CD8-positive, alpha-beta memory T cell (primary cell): ENCODE measurements at regions not wholly inside any gene's neighbourhood (a gene's known extent, or its start where the extent isn't known, plus 50 kb on each side); places are given as distances from the start of the nearest gene placed in this dataset.
A peak's percentile ranks its signal among the peaks of the same experiment; 100 is the strongest.

ENCODE experiments used
- CTCF ChIA-PET: fragments of 350-600 bp; sonication (Branson Sonifier 250); formaldehyde crosslinking; loops from one replicate; lab custom pipeline; 2021; ENCODE audit warnings: antibody characterized with exemption; lab: Charles Lee
- POLR2A ChIA-PET: fragments of 350-600 bp; sonication (Branson Sonifier 250); formaldehyde crosslinking; loops from one replicate; lab custom pipeline; 2021; ENCODE audit warnings: antibody characterized with exemption; lab: Charles Lee
- DNase-seq, 5 donors: peaks; one replicate each; pipeline versions ENCODE4 v3.0.0 to v3.0.0-alpha.2; 2020 to 2022; ENCODE audit warnings: mixed read lengths in 1 of 5
- H3K27ac ChIP-seq: one replicate; pipeline ENCODE4 v1.7.0; 2013; ENCODE audit warnings: low read depth, mild to moderate bottlenecking, low read length, moderate library complexity
- H3K27me3 ChIP-seq: 2 replicates; pipeline ENCODE4 v1.7.0; 2013; ENCODE audit warnings: low read length, mild to moderate bottlenecking; ENCODE audit not compliant: insufficient read depth, poor library complexity, severe bottlenecking
- H3K36me3 ChIP-seq: 2 replicates; pipeline ENCODE4 v1.7.0; 2013; ENCODE audit warnings: mild to moderate bottlenecking, low read length, moderate library complexity; ENCODE audit not compliant: insufficient read depth
- H3K4me1 ChIP-seq: 2 replicates; pipeline ENCODE4 v1.7.0; 2013; ENCODE audit warnings: mild to moderate bottlenecking, low read length, moderate library complexity; ENCODE audit not compliant: insufficient read depth
- H3K4me3 ChIP-seq: 2 replicates; pipeline ENCODE4 v1.7.0; 2013; ENCODE audit warnings: mild to moderate bottlenecking, low read length
- H3K9me3 ChIP-seq: 2 replicates; pipeline ENCODE4 v1.7.0; 2013; ENCODE audit warnings: mild to moderate bottlenecking, low read length
- H3K27ac Mint-ChIP-seq, 8 donors: one replicate each; pipeline ENCODE4 v1.8.0; 2020 to 2021; ENCODE audit warnings: mixed read lengths in 8 of 8, mild to moderate bottlenecking in 6 of 8, inconsistent platforms in 3 of 8, moderate library complexity in 3 of 8
- H3K27me3 Mint-ChIP-seq, 2 donors: one replicate each; pipeline ENCODE4 v1.8.0; 2020 to 2021; ENCODE audit warnings: mixed read lengths in 2 of 2, mild to moderate bottlenecking in 1 of 2, moderate library complexity in 1 of 2
- H3K36me3 Mint-ChIP-seq, 3 donors: one replicate each; pipeline ENCODE4 v1.8.0; 2020 to 2021; ENCODE audit warnings: mixed read lengths in 3 of 3, inconsistent platforms in 1 of 3, mild to moderate bottlenecking in 1 of 3
- H3K4me1 Mint-ChIP-seq, 3 donors: one replicate each; pipeline ENCODE4 v1.8.0; 2020 to 2021; ENCODE audit warnings: mixed read lengths in 3 of 3, inconsistent platforms in 1 of 3, mild to moderate bottlenecking in 1 of 3
- H3K4me3 Mint-ChIP-seq, 7 donors: one replicate each; pipeline ENCODE4 v1.8.0; 2020 to 2021; ENCODE audit warnings: mixed read lengths in 7 of 7, mild to moderate bottlenecking in 6 of 7, moderate library complexity in 4 of 7, inconsistent platforms in 2 of 7
- H3K9me3 Mint-ChIP-seq, 5 donors: one replicate each; pipeline ENCODE4 v1.8.0; 2020 to 2022; ENCODE audit warnings: mixed read lengths in 5 of 5, mild to moderate bottlenecking in 3 of 5, moderate library complexity in 2 of 5, inconsistent platforms in 1 of 5

DNA sequence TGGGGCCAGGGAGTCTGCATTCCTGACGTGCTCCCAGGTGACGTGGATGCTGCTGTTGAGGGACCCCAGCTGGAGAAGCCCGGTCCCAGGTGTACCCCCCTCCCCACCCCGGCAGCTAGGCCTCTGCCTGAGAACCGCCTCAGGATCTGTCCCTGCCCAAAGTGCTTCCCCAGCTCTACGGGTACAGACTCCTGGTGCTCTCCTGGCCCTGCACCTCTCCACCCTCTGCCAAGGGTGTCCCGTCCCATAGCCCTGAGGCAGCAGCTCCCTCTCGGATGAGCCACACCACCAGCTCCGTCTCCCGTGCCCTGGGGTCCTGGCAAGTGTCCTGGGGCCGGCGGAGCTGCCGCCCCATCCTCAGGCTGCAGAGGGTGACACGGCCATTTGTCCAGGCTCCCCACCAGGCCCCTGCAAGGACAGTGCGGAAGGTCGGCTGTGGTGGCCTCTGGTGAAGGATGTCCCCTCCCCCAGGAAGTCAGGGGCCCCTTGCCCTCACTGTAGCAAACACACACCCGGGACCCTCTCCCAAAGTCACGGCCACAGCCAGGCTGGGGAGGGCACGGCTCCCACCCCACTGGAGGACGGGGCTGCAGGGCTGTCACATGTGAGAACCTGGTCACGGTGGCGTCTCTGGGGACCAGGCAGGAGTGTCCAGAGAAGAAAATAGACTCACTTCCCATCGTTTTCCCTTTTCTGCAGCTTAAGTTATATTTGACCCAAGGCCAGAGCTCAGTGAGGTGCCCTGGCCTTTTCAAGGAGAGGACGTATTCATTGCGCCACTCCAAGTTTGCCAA lies 74.4 kb upstream of the FBRSL1 start:
- H3K36me3 ChIP-seq: no peaks in the 10 kb centered on the region
- ChIA-PET CTCF (interaction anchor here (0.7 to 4.3 kb wide), 24 partner anchors 8 to 298 kb away, joined by 3 to 71 read pairs (median 8); partner anchors contain the start of gene LRCOL1), POLR2A (interaction anchor here (0.7 to 1.0 kb wide), 2 partner anchors 107 to 199 kb away, joined by 3 to 4 read pairs; no protein-coding TSS in a partner anchor)
- Mint-ChIP-seq H3K9me3 (no peaks in the 10 kb centered on the region), H3K27ac (peak overlapping the region in 1 of 8 donors; percentile 85), H3K4me1 (peaks cover 0 to 3% (median 2%) of the 10 kb centered on the region in 3 donors), H3K36me3 (no peaks in the 10 kb centered on the region), H3K27me3 (no peaks in the 10 kb centered on the region), H3K4me3 (no peak overlapping the region)
- no peaks in the 10 kb centered on the region for H3K9me3 ChIP-seq
- DNase-seq: no peak
- H3K4me1 ChIP-seq: peaks cover 11% of the 10 kb centered on the region
- H3K27me3 ChIP-seq: no peaks in the 10 kb centered on the region
- H3K27ac ChIP-seq: no peak overlapping the region
- H3K4me3 ChIP-seq: no peak overlapping the region

DNA sequence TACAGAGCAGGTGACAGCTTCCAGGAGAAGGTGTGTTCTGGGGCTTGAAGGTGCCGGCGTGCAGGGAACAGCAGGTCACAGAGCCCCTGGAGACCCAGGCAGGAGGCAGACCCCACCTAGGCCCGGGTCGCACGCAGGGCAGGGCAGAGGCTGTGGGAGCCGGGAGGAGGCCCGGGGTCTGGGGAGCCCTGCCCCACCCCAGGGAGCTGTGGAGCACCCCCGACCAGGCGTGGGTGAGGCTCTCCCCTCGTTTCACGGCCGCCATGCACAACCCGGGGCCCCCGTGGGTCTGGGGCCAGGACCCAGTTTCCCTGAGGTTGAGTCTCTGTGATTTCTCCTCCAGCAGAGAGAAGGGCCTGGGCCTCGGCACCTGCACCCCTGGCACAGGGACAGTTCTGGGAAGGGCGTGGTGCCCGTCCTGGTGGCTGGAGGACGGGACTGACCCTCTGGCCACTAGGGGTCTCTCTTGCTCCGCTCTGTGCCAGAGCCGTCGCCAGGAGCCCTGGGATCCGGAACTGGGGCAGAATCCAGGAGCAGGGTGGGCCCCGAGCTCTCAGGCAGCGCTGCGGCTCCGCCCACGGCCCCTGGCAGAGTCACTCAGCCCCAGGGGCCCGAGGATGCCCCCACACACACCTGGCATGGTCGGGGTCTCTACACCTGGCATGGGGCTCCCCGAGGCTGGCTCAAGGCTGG lies 75.2 kb upstream of the FBRSL1 start:
- Histone ChIP-seq H3K4me3 (no peak overlapping the region), H3K9me3 (no peaks in the 10 kb centered on the region), H3K36me3 (no peaks in the 10 kb centered on the region), H3K4me1 (peaks cover 11% of the 10 kb centered on the region), H3K27me3 (no peaks in the 10 kb centered on the region), H3K27ac (no peak overlapping the region)
- H3K4me3 Mint-ChIP-seq: no peak overlapping the region
- no peaks in the 10 kb centered on the region for H3K36me3 Mint-ChIP-seq
- peaks cover 0 to 3% (median 2%) of the 10 kb centered on the region in 3 donors for H3K4me1 Mint-ChIP-seq
- no peaks in the 10 kb centered on the region for H3K9me3 Mint-ChIP-seq
- ChIA-PET POLR2A (interaction anchor here (0.7 to 1.0 kb wide), 2 partner anchors 108 to 200 kb away, joined by 3 to 4 read pairs; no protein-coding TSS in a partner anchor), CTCF (interaction anchor here (0.7 to 4.3 kb wide), 29 partner anchors 9 to 299 kb away, joined by 3 to 71 read pairs (median 5); partner anchors contain the start of gene LRCOL1)
- H3K27ac Mint-ChIP-seq: peak overlapping the region in 1 of 8 donors; percentile 90
- peak; percentile 67 to 82 (median 71) for DNase-seq
- no peaks in the 10 kb centered on the region for H3K27me3 Mint-ChIP-seq

DNA sequence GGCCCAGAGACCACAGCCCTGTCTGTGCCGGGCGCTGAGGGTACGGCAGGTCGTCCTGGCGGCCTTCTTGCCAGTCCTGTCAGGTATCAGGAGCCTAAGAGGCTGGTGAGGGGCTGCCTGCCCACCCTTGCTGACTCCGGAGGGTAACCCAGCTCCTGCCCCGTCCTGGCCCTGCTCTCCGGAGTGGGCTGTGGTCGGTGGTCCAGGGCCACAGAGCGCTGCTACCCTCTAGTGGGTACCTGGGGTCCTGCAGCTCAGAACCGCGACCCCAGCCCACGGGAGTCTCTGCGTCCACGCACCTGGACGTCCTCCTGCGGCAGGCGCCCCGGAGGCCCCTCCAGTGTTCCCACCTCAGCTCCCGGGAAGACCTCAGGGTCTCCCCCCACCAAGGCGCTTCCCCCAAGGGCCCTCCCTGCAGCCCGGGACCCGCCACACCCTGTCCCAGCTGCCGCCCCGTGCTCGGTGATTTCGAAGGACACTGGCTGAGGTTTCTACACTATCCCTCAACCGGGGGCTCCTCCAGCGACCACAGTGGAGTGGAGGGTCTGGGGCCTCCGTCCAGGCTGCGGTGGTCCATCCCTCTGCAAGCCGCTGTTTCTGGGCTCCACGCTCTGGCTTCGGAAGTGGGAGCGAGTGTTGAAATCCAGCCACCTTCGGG lies 75.9 kb upstream of the FBRSL1 start:
- no peaks in the 10 kb centered on the region for H3K36me3 ChIP-seq
- no peak overlapping the region for H3K27ac ChIP-seq
- Mint-ChIP-seq H3K27me3 (no peaks in the 10 kb centered on the region), H3K4me1 (peaks cover 0 to 3% (median 2%) of the 10 kb centered on the region in 3 donors), H3K4me3 (no peak overlapping the region), H3K36me3 (no peaks in the 10 kb centered on the region), H3K9me3 (no peaks in the 10 kb centered on the region), H3K27ac (no peak overlapping the region)
- H3K4me3 ChIP-seq: no peak overlapping the region
- no peaks in the 10 kb centered on the region for H3K27me3 ChIP-seq
- no peak for DNase-seq
- ChIA-PET CTCF (interaction anchor here (0.8 to 4.3 kb wide), 17 partner anchors 14 to 260 kb away, joined by 3 to 71 read pairs (median 9); partner anchors contain the start of gene LRCOL1), POLR2A (no interaction called here)
- H3K4me1 ChIP-seq: peaks cover 11% of the 10 kb centered on the region
- no peaks in the 10 kb centered on the region for H3K9me3 ChIP-seq

DNA sequence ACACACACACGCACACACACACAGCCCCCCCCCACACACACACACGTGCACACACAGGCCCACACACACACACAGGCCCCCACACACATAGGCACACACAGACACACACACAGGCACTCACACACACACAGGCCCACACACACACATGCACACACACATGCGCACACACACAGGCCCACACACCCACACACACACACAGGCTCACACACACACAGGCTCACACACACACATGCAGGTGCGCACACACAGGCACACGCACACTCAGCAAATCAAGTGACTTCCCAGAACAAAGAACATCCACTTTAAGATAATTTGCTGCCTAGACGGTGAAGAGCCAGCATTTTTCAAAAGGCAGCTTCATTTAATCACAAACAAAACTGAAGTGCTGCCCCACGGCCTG lies 78.5 kb upstream of the FBRSL1 start:
- no peak for DNase-seq
- Mint-ChIP-seq H3K4me1 (peaks cover 0 to 3% (median 2%) of the 10 kb centered on the region in 3 donors), H3K4me3 (no peak overlapping the region), H3K27ac (peak overlapping the region in 2 of 8 donors; percentile 58 to 71), H3K27me3 (peaks cover 0 to 4% of the 10 kb centered on the region in 2 donors), H3K36me3 (no peaks in the 10 kb centered on the region), H3K9me3 (no peaks in the 10 kb centered on the region)
- Histone ChIP-seq H3K4me3 (no peak overlapping the region), H3K36me3 (no peaks in the 10 kb centered on the region), H3K4me1 (peaks cover 11% of the 10 kb centered on the region), H3K27ac (no peak overlapping the region), H3K27me3 (no peaks in the 10 kb centered on the region), H3K9me3 (no peaks in the 10 kb centered on the region)
- POLR2A ChIA-PET: no interaction called here
- CTCF ChIA-PET: no interaction called here

DNA sequence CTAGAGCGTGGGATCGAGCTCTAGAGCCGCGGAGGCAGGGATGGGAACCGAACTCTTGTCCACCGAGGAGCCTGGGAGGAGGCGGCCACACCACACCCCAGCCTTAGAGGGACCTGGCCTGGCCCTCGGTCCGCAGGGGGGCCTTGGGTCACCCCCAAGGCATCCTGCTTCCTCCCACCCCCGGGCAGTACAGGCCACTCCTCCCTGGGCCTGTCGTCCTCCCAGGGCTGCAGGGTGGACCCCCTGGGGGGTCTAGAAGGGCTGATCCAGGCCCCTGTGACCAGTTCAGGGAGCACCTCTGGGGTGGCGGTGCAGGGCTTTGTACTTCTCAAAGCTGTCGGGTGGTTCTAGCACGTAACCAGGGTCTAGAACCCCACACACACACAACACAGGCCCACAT lies 79.1 kb upstream of the FBRSL1 start:
- peaks cover 0 to 4% of the 10 kb centered on the region in 2 donors for H3K27me3 Mint-ChIP-seq
- no peak overlapping the region for H3K27ac ChIP-seq
- ChIA-PET POLR2A (no interaction called here), CTCF (interaction anchor here (1.0 to 1.2 kb wide), 2 partner anchors 113 to 204 kb away, joined by 3 read pairs; no protein-coding TSS in a partner anchor)
- no peaks in the 10 kb centered on the region for H3K36me3 ChIP-seq
- no peaks in the 10 kb centered on the region for H3K9me3 ChIP-seq
- H3K27ac Mint-ChIP-seq: peak overlapping the region in 1 of 8 donors; percentile 71
- H3K4me3 Mint-ChIP-seq: no peak overlapping the region
- DNase-seq: no peak
- H3K4me1 Mint-ChIP-seq: peaks cover 0 to 3% (median 2%) of the 10 kb centered on the region in 3 donors
- H3K9me3 Mint-ChIP-seq: no peaks in the 10 kb centered on the region
- H3K4me1 ChIP-seq: peaks cover 11% of the 10 kb centered on the region
- no peaks in the 10 kb centered on the region for H3K36me3 Mint-ChIP-seq
- no peaks in the 10 kb centered on the region for H3K27me3 ChIP-seq
- no peak overlapping the region for H3K4me3 ChIP-seq

DNA sequence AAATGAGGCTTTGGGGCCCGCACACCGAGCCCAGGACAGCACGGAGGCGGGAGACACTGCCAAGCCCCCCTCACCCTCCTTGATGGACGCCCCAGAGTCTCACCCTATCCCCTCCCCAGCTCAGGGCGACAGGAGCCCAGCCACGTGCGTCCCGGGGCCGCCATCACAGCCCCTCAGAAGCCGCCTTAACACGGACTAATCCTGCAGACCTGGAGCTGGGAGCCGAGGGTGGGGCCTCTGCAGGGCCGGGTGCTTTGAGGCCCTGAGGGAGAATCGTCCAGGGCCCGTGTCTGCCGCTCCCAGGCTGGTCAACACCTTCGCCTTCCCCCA lies 79.7 kb upstream of the FBRSL1 start:
- H3K27ac ChIP-seq: no peak overlapping the region
- CTCF ChIA-PET: interaction anchor here (1.0 to 1.2 kb wide), 2 partner anchors 113 to 205 kb away, joined by 3 read pairs; no protein-coding TSS in a partner anchor
- Mint-ChIP-seq H3K27ac (no peak overlapping the region), H3K9me3 (no peaks in the 10 kb centered on the region), H3K4me3 (no peak overlapping the region), H3K4me1 (peaks cover 0 to 3% (median 2%) of the 10 kb centered on the region in 3 donors), H3K36me3 (no peaks in the 10 kb centered on the region), H3K27me3 (peaks cover 0 to 7% of the 10 kb centered on the region in 2 donors)
- H3K4me1 ChIP-seq: peaks cover 10% of the 10 kb centered on the region
- DNase-seq: no peak
- H3K36me3 ChIP-seq: no peaks in the 10 kb centered on the region
- no peaks in the 10 kb centered on the region for H3K27me3 ChIP-seq
- H3K4me3 ChIP-seq: no peak overlapping the region
- H3K9me3 ChIP-seq: no peaks in the 10 kb centered on the region
- POLR2A ChIA-PET: no interaction called here

DNA sequence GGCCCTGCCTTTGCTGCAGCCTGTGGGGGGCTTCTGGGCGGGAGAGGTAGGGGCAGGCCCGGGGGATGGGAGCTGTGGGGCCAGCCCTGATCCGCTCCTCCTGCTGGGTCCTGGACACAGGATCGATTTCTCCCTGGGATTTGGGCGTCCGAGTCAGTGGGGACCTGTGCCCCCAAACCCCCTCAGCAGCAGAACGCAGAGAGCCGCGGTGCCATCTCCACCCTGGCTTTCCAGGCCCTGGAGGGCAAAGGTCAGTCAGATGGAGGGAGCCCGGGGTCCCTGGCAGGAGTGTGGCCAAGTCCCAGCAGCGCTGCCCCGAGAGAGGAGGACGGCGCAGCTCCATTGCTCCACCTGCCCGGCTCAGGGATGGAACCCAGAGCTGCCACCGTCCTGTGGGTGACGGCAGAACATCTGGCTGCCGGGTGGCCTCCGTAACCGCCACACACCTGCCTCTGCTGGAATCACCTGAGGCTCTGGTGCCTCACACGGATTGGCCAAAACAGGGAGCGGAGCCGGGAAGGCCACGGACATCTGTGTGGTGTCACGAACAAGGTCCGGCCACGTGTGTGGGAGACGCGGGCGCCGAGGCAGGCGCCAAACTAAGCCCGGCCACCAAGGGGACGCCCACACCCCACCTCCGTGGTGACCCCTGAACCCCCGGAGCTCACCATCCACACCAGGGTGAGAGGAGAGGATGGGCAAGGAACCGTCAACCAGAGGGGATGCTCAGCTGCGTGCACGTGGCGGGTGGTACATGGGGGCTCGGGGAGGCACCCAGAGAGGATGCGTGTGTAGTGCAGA lies 80.3 kb upstream of the FBRSL1 start:
- CTCF ChIA-PET: interaction anchor here (1.0 to 1.2 kb wide), 2 partner anchors 114 to 205 kb away, joined by 3 read pairs; no protein-coding TSS in a partner anchor
- no peaks in the 10 kb centered on the region for H3K9me3 ChIP-seq
- Mint-ChIP-seq H3K27me3 (peaks cover 0 to 7% of the 10 kb centered on the region in 2 donors), H3K4me3 (no peak overlapping the region), H3K9me3 (no peaks in the 10 kb centered on the region), H3K4me1 (peaks cover 0 to under 1% (median under 1%) of the 10 kb centered on the region in 3 donors), H3K36me3 (no peaks in the 10 kb centered on the region), H3K27ac (no peak overlapping the region)
- no peaks in the 10 kb centered on the region for H3K36me3 ChIP-seq
- peaks cover 5% of the 10 kb centered on the region for H3K4me1 ChIP-seq
- POLR2A ChIA-PET: no interaction called here
- H3K27ac ChIP-seq: no peak overlapping the region
- no peak overlapping the region for H3K4me3 ChIP-seq
- DNase-seq: no peak
- no peaks in the 10 kb centered on the region for H3K27me3 ChIP-seq
